ACC112 (cell line): ENCODE measurements at regions not wholly inside any gene's neighbourhood (a gene's known extent, or its start where the extent isn't known, plus 50 kb on each side); places are given as distances from the start of the nearest gene placed in this dataset.

ENCODE experiments used
- H2AFZ ChIP-seq: fragments of 200-600 bp; sonication (generic); one replicate; pipeline ENCODE4 v1.6.0; 2017; ENCODE audit warnings: antibody characterized with exemption, low read length; ENCODE audit not compliant: unreplicated experiment
- H3K27ac ChIP-seq: fragments of 200-600 bp; sonication (generic); 2 replicates; pipeline ENCODE4 v1.5.1; 2014; ENCODE audit warnings: low read depth, mild to moderate bottlenecking, antibody characterized with exemption, low read length, moderate library complexity
- H3K27me3 ChIP-seq: fragments of 200-600 bp; sonication (generic); 2 replicates; pipeline ENCODE4 v1.6.1; 2014; ENCODE audit warnings: mild to moderate bottlenecking, antibody characterized with exemption, low read length, moderate library complexity, mixed read lengths; ENCODE audit not compliant: insufficient read depth
- H3K36me3 ChIP-seq: fragments of 200-600 bp; sonication (generic); 2 replicates; pipeline ENCODE4 v1.6.1; 2016; ENCODE audit warnings: mild to moderate bottlenecking, antibody characterized with exemption, low read length, moderate library complexity, mixed read lengths; ENCODE audit not compliant: insufficient read depth
- H3K4me1 ChIP-seq: fragments of 200-600 bp; sonication (generic); one replicate; pipeline ENCODE4 v1.6.1; 2016; ENCODE audit warnings: low read length, mixed read lengths; ENCODE audit not compliant: insufficient read depth, unreplicated experiment, control insufficient read depth
- H3K4me3 ChIP-seq: fragments of 200-600 bp; sonication (generic); 2 replicates; pipeline ENCODE4 v1.5.1; 2014; ENCODE audit warnings: mild to moderate bottlenecking, low read depth, low read length
- H3K79me2 ChIP-seq: fragments of 200-600 bp; sonication (generic); one replicate; pipeline ENCODE4 v1.6.0; 2016; ENCODE audit warnings: low read length; ENCODE audit not compliant: control insufficient read depth, unreplicated experiment, insufficient read depth

GRCh38 chr15:98583771-98584430 lies 64.4 kb upstream of the IGF1R start:
- Histone ChIP-seq H3K27ac (no peak overlapping the region), H2AFZ (no peak overlapping the region), H3K27me3 (peaks cover 72% of the 10 kb centered on the region), H3K79me2 (no peaks in the 10 kb centered on the region), H3K36me3 (no peaks in the 10 kb centered on the region), H3K4me3 (no peak overlapping the region), H3K4me1 (no peaks in the 10 kb centered on the region)

GRCh38 chr15:98586066-98586465 lies 62.3 kb upstream of the IGF1R start:
- H3K4me3 ChIP-seq, result no peak overlapping the region
- H3K79me2 ChIP-seq, result no peaks in the 10 kb centered on the region
- no peaks in the 10 kb centered on the region for H3K36me3 ChIP-seq
- H2AFZ ChIP-seq, result no peak overlapping the region
- peaks cover 84% of the 10 kb centered on the region for H3K27me3 ChIP-seq
- H3K27ac ChIP-seq, result no peak overlapping the region
- no peaks in the 10 kb centered on the region for H3K4me1 ChIP-seq

GRCh38 chr15:98592136-98592535 lies 56.2 kb upstream of the IGF1R start:
- Histone ChIP-seq H3K79me2 (no peaks in the 10 kb centered on the region), H3K27ac (no peak overlapping the region), H3K27me3 (peaks cover 61% of the 10 kb centered on the region), H3K4me3 (no peak overlapping the region), H3K4me1 (no peaks in the 10 kb centered on the region), H2AFZ (no peak overlapping the region), H3K36me3 (no peaks in the 10 kb centered on the region)

GRCh38 chr15:98596131-98596530 lies 52.2 kb upstream of the IGF1R start:
- no peaks in the 10 kb centered on the region for H3K79me2 ChIP-seq
- no peak overlapping the region for H2AFZ ChIP-seq
- H3K36me3 ChIP-seq, result no peaks in the 10 kb centered on the region
- peaks cover 42% of the 10 kb centered on the region for H3K27me3 ChIP-seq
- no peak overlapping the region for H3K27ac ChIP-seq
- peaks cover 4% of the 10 kb centered on the region for H3K4me1 ChIP-seq
- H3K4me3 ChIP-seq, result no peak overlapping the region

GRCh38 chr15:98596885-98597392 lies 51.4 kb upstream of the IGF1R start:
- H3K36me3 ChIP-seq, result no peaks in the 10 kb centered on the region
- H2AFZ ChIP-seq, result no peak overlapping the region
- H3K27ac ChIP-seq, result no peak overlapping the region
- peaks cover 34% of the 10 kb centered on the region for H3K27me3 ChIP-seq
- no peak overlapping the region for H3K4me3 ChIP-seq
- no peaks in the 10 kb centered on the region for H3K79me2 ChIP-seq
- H3K4me1 ChIP-seq, result peaks cover 4% of the 10 kb centered on the region

GRCh38 chr15:98597666-98598065 lies 50.7 kb upstream of the IGF1R start:
- Histone ChIP-seq H3K36me3 (no peaks in the 10 kb centered on the region), H3K4me3 (no peak overlapping the region), H3K79me2 (no peaks in the 10 kb centered on the region), H3K4me1 (peaks cover 4% of the 10 kb centered on the region), H3K27me3 (peaks cover 31% of the 10 kb centered on the region), H3K27ac (no peak overlapping the region), H2AFZ (no peak overlapping the region)
